SH-SY5Y (cell line): ENCODE measurements at regions not wholly inside any gene's neighbourhood (a gene's known extent, or its start where the extent isn't known, plus 50 kb on each side); places are given as distances from the start of the nearest gene placed in this dataset.

ENCODE experiments used
- GATA2 ChIP-seq: IDR thresholded peaks from 2 replicates; pipeline ENCODE4 v1.6.1; 2011; ENCODE audit warnings: mild to moderate bottlenecking, low read depth, low read length
- GATA3 ChIP-seq: IDR thresholded peaks from 2 replicates; pipeline ENCODE4 v1.6.1; 2011; ENCODE audit warnings: low read depth, mild to moderate bottlenecking, low read length, moderate library complexity

DNA sequence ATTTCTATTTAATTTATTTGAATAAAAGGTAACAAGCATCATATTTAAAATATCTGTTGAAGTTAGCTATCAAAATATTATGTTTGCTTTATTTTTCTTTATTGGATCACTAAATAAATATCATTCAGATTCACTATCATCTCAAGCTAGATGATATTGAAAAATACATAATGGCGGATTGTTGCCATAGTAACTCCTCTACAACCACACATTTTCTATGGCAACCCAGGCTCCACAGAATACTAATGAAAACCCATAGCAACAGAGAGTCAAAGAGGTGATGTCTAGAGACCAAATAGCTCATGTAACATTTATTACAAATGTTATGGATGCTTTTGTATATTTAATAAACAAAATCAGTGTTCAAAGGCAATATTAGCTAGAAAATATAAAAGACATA, 148.9 kb upstream of the CDK1 start:
- TF ChIP-seq GATA2 (no peak), GATA3 (no peak)
